NOMO-1 treated with DMSO at 0.1 percent for 48 hours (cell line): ENCODE measurements at regions not wholly inside any gene's neighbourhood (a gene's known extent, or its start where the extent isn't known, plus 50 kb on each side); places are given as distances from the start of the nearest gene placed in this dataset.

Source experiments
- DNase-seq: peaks from one replicate; lab custom pipeline; 2025; ENCODE audit not compliant: unreplicated experiment; lab: John Stamatoyannopoulos, UW

DNA sequence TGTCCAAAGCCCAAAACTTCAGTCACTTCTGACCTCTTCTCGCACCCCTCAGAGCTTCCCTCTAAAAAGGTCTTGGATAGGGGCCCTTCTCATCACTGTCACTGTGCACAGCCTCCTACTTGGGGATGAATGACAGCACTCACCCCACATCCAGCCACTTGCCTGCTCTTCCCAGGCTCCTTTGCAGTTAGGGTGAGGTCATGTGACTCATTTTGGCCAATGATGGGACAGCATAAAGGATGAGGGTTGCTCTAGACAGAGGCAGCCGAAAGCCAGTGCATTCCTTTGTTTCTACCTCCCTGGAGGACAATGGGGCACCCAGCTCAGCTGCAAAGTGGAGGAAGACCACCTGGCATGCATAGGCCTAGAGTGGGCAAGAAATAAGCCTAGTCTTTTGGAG lies 1413.3 kb downstream of the TBC1D22A start:
- no peak for DNase-seq

DNA sequence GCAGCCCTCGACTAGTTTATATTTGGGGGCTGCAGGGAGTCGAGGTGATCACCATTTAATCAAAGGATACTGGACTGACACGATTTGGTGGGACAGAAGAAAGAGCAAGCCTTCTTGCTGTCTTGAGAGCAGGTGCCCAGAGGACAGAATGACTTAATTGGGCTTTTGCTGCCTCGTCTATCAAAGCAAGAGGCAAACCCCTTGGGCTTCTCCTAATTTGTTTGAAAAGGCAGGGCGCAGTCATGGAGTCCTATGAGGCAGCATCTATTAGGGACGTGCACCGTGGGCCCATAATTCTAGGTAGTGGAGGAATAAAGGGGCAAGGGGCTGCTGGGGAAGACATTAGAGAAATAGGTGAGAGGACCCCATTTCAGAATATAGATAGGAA lies 1411.3 kb downstream of the TBC1D22A start:
- DNase-seq: no peak

DNA sequence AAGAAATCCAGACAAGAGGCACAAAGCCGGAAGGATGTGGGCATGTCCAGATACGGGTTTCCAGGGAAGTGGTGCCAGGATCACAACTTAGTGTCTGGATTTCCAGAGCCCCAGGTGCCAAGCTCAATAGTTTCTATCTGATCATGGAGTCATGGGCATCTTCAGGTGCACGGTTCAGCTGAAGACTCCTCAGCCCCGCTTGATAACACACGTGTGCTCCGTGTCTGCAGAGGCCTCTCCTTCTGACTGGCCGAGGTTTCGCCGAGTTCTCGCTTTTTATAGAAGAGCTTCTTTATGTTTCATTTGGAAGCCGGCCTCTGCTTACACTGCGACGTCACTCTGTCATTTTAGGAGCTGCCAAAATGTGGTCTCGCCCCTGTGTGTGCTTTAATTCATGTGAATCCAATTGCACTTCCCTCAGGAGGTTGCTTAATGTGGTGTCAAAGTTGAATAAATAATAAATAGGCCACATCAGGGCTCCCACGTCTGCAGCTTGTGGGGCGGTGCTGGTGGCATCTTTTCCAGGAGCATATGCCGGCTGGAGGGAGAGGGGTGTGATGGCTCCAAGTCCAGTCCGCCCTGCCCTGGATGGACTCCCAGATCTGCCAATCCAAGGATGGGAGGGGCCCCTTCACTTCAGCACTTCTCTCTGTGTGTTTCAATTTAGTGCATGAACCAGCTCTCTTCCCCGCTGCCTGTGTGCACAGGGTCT lies 1410.8 kb downstream of the TBC1D22A start:
- DNase-seq: no peak

DNA sequence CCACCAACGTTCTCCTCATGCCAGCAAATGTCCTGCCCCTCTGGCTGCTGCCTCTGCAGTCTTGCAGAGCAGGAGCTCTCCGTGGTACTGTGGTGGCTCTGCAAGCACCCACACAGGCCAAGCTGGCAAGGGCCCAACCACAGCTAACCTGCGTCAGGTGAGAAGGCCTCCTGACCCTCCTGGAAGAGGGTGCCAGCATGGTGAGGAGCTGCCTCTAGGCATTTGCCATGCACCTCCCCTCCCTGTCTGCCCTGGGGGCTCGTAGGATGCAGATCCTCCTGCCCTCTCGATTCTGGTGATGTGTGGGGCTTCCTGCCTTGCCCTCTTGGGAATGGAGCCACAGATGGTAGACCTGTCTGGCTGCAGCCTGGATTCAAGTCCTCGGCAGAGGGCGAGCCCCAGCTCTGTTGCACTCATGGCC lies 1408.8 kb downstream of the TBC1D22A start:
- DNase-seq: no peak

DNA sequence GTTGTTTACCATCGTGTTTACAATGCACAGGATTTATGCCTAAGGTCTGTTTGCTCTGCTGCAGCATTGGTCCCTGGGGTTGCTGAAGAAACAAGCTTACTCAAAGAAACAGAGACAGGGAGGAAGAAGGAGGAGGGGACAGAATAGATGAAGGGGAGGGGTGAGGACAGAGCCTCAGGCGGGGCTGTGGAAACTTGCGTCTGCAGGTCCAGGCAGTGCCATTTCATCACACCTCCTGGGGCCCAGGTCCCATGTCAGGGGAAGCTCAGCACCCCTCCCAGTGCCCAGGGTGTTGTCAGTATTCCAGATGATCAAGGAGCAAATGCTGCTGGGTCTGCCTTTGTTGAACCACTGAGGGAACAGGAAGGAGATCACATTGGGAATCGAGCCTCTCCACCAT lies 1406.8 kb downstream of the TBC1D22A start:
- no peak for DNase-seq

GRCh38 chr22:48167238-48167637 lies 1404.8 kb downstream of the TBC1D22A start:
- no peak for DNase-seq

GRCh38 chr22:48161298-48161697 lies 1398.8 kb downstream of the TBC1D22A start:
- no peak for DNase-seq

- no peak for DNase-seq
Measured at GRCh38 chr22:48157676-48158075, 1395.2 kb downstream of the TBC1D22A start.

DNA sequence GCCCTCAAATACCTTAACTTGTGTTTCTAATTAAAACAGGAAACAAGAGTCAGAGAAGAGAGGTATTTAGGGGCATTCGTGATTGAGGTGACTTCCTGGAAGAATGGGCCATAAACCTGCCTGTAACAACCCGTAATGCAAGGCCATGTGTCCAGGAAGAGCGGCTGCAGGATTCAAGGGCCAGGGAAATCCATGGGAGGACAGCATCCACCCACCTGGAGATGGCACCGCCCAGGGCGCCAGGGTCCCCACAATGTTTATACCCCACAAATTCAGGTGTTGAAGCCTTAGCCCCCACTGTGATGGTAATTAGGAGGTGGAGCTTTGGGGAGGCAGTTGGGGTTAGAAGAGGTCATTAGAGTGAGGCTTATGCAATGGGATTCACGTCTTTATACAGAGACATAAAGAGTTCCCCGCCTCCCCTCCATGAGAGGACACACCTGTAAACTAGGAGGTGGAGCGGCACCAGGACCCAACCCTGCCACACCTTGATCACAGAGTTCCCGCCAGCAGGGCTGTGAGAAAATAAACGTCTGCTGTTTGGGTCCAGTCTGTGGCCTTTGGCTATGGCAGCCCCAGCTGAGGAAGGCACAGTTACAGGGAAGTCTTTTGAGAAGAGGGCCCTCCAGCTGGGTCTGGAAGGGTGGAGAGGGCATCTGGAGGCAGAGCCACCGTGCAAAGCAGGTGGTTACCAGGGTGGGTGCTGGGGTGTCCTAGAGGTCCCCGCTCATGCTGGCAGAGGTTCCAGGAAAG lies 1394.3 kb downstream of the TBC1D22A start:
- DNase-seq: no peak

DNA sequence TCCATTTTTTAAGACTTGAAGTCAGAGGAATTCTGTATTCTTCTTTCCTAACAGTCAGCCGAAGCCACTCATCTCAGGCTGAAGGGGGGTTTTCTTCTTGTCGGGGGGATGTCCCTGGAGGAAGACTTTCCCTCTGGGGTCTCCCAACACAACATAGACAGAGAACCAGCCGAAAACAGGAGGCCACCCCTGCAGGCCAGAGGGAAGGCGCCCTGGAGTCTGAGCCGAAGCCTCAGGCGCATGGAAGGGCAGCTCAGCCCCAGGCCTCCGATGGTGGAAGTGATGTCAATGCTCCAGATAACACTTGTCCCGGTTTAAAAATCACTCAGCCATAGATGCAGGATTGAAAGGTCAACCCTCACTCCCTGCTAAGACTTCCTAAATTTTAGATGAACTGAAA lies 1393.0 kb downstream of the TBC1D22A start:
- no peak for DNase-seq

DNA sequence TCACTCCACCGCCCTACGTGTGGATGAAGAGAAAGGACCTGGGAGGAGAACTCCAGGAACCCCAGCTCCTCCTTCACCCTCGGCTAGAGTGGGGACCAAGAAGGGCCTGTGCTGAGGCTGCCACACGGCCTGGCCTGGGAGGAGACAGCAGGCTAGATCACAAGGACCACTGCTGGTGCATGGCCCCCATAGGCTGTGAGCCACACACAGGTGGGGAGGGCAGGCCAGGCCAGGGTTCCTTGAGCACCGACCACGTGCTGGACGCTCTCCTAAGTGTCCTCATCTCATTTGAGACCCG lies 1392.4 kb downstream of the TBC1D22A start:
- DNase-seq: no peak

- DNase-seq: no peak
Measured at GRCh38 chr22:48154169-48154942, 1391.9 kb downstream of the TBC1D22A start.

- DNase-seq: no peak
Measured at GRCh38 chr22:48153726-48154125, 1391.3 kb downstream of the TBC1D22A start.

DNA sequence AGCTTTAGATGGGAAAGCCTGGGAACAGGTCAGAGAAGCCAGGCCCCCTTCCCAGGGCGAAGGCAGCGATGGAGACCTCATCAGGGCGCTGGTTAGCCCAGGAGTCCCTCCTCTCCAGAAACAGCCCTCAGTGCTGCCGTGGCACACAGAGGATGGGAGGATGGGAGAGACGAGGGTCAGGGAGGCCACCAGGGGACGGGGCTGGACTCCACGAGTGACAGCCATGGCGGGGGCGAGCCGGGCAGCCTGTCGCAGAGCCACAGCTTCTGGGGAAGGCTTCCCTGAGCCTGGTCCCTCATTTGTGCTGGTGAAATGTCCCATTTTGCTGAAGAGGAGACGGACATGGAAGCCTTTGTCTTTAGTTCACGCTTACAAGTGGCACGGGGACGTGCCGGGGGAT lies 1390.5 kb downstream of the TBC1D22A start:
- no peak for DNase-seq

DNA sequence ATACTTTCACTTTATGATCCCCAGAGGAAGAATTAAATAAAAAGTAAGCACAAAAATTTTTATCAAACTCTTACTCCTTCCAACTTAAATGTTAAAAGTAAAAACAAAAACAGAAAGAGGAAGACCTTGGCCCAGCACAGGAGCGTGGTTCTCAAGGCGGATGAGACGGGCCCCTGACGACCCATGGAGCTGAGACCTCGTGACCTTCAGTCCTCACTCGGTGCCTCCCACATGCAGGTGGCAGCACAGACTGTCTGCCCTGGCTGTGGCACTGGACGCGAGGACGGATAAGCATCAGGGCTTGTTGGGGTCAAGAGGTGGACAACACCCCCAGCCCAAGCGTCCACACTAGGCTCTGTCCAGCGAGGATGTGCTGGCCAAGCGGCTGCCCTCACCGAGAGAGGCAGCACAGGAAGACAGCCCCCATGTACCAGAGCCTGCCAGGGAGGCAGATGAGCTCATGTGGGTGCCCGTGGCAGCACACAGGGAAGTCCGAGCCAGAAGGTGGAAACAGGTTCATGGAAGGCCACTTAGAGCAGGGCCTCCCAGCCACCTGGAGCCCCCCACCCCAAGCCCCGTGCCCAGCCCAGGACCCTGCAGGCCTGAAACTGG lies 1389.8 kb downstream of the TBC1D22A start:
- DNase-seq: no peak

DNA sequence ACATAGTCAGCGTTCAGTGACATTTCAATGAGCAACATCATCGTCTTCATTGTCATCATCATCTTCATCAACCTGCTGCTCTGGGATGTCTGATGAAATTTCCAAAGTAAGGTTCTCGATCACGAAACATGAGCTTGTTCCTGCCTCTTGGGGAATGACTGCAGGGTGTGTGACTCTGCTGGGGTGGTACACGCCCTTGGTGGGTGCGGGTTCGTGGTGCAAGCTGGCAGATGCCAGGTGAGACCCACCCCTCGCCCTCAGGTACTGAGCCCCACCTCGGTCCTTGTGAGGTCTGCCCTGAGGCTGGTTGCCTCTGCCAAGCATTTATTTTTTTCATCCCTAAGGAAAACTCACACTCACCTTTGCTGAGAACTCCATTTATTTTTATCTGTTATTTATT lies 1389.2 kb downstream of the TBC1D22A start:
- DNase-seq: no peak

DNA sequence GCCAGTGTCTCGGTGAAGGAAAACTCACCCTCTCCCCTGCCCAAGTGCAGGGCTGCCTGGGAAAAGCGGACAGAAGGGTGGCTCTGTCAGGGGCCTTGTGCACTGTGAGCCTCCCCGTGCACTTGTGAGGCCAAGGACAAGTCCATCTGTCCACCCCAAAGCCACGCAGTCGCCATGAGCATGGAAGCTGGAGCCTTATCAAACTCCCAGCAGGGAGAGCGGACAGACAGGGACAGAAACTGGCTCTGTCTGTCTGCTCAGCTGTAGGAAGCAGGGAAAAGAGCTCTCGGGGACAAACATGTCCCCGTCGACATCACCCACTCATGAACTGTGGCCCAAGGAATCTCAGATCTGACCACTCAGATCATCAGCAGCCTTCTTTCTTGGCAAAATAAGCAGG lies 1385.4 kb downstream of the TBC1D22A start:
- no peak for DNase-seq

DNA sequence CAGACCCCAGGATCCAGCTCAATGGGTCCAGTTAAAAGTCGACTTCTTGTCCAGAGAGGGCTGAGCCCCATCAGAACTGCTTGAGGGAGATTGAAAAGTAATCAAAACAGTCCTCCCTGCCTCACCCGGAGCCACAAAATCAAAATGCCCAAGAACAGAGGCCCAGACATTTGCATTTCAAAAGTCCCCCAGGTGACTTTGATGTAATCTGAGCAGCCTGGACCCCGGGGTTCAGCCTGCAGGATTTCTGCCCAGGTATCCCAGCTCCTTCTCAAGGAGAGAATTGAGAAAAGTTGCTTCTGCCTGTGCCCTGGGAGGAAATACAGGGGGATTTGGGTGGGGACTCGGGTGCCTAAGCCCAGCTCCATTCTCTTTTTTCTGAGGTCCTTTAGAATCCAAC lies 1385.0 kb downstream of the TBC1D22A start:
- no peak for DNase-seq

DNA sequence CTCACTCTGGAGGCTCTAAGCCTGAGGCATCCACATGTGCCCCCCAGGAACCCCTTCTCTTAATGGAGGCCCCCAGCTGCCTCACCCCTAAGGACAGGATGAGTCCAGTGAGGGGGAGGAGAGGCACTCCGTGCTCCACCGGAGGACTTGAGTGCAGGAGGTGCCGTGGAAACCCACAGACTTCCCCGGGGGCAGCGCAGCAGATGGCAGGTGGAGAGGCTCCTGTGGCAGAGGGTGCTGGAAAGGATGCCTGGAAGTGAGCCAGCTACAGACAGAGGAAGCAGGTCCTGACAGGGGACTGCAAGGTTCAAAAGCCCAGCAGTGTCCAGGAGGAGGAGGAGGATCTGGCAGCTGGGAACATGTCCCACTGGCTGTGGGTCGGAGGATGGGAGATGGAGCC lies 1384.0 kb downstream of the TBC1D22A start:
- DNase-seq: no peak

GRCh38 chr22:48145738-48146137 lies 1383.3 kb downstream of the TBC1D22A start:
- DNase-seq: no peak

GRCh38 chr22:48144318-48144717 lies 1381.9 kb downstream of the TBC1D22A start:
- DNase-seq: no peak

DNA sequence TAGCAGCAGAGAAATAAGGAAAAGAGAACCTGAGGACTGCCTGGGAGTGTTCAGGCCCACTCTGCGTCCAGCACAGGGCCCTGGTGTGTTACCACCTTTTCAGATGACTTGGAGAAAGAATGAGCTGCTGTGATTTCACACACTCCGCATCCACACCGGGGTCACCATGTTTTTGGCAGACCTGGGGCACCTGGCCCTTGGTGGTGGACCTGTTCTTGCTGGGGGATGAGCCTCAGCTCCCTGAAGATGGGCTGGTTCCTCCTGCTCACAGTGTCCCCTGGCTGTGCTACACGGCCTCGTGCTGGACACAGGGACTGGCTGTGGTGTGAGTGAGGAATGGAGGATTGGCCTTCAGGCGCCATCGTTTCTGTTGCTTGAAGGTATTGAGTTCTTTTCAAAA lies 1381.4 kb downstream of the TBC1D22A start:
- DNase-seq: no peak
